B cell (primary cell): ENCODE measurements at regions not wholly inside any gene's neighbourhood (a gene's known extent, or its start where the extent isn't known, plus 50 kb on each side); places are given as distances from the start of the nearest gene placed in this dataset.

ENCODE experiments used
- EZH2 ChIP-seq: IDR thresholded peaks from 2 replicates; pipeline ENCODE4 v1.6.1; 2012; ENCODE audit warnings: borderline replicate concordance, low read depth, mild to moderate bottlenecking, moderate library complexity, low read length; ENCODE audit not compliant: insufficient read depth, poor library complexity, severe bottlenecking
- TF ChIP-seq, protein P1 (sequence below): fragments of 200-600 bp; IDR thresholded peaks from one replicate; pipeline ENCODE4 v1.8.0; 2022; ENCODE audit warnings: antibody characterized with exemption, mild to moderate bottlenecking

DNA sequence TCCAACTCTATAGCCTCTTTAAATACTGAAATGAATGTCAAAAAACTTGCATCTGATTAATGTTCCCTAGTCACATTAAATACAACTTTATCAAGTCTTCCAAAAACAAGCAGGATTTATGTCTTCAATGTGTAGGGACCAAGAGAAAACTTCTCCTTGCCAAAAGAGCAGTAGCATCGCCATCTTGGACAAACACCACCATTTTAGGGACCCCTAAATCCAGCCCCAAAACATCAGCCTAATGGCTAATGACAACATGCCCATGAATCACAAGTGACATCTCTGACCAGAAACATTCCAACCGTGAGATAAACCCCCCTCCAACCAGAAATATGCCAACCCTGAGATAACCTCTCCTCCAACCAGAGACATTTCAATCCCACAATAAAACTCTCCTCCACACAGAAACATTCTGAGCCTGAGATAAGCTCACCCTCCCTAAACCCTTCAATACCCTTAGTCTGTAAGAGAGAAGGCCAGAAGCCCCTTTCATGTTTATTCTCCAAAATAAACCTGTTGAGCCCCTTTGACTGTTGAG lies 697.4 kb downstream of the TRAM1L1 start:
- TF ChIP-seq EZH2, result no peak
- TF ChIP-seq, protein P1, sequence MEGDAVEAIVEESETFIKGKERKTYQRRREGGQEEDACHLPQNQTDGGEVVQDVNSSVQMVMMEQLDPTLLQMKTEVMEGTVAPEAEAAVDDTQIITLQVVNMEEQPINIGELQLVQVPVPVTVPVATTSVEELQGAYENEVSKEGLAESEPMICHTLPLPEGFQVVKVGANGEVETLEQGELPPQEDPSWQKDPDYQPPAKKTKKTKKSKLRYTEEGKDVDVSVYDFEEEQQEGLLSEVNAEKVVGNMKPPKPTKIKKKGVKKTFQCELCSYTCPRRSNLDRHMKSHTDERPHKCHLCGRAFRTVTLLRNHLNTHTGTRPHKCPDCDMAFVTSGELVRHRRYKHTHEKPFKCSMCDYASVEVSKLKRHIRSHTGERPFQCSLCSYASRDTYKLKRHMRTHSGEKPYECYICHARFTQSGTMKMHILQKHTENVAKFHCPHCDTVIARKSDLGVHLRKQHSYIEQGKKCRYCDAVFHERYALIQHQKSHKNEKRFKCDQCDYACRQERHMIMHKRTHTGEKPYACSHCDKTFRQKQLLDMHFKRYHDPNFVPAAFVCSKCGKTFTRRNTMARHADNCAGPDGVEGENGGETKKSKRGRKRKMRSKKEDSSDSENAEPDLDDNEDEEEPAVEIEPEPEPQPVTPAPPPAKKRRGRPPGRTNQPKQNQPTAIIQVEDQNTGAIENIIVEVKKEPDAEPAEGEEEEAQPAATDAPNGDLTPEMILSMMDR, result no peak
